H9 (cell line): ENCODE measurements at regions not wholly inside any gene's neighbourhood (a gene's known extent, or its start where the extent isn't known, plus 50 kb on each side); places are given as distances from the start of the nearest gene placed in this dataset.
A peak's percentile ranks its signal among the peaks of the same experiment; 100 is the strongest.

Experiments used
- DNase-seq: peaks from one replicate; pipeline ENCODE4 v3.0.0-alpha.2; 2017
- H2AFZ ChIP-seq: one replicate; pipeline ENCODE4 v1.6.1; 2013; ENCODE audit warnings: mild to moderate bottlenecking, low read length, control low read depth, moderate library complexity
- H2AK5ac ChIP-seq: 2 replicates; pipeline ENCODE4 v1.6.1; 2013; ENCODE audit warnings: low read length, control low read depth, mixed read lengths; ENCODE audit not compliant: insufficient read length
- H2BK120ac ChIP-seq: one replicate; pipeline ENCODE4 v1.6.1; 2013; ENCODE audit warnings: low read depth, mild to moderate bottlenecking, low read length, control low read depth, inconsistent platforms; ENCODE audit not compliant: poor library complexity, severe bottlenecking
- H2BK12ac ChIP-seq: 2 replicates; pipeline ENCODE4 v1.6.1; 2013; ENCODE audit warnings: low read length, control low read depth, mixed read lengths, low read depth; ENCODE audit not compliant: insufficient read length
- H2BK15ac ChIP-seq: 2 replicates; pipeline ENCODE4 v1.6.1; 2013; ENCODE audit warnings: low read depth, low read length, control low read depth
- H2BK20ac ChIP-seq: one replicate; pipeline ENCODE4 v1.6.1; 2013; ENCODE audit warnings: low read depth, mild to moderate bottlenecking, low read length, control low read depth, inconsistent platforms; ENCODE audit not compliant: poor library complexity, severe bottlenecking
- H2BK5ac ChIP-seq: 2 replicates; pipeline ENCODE4 v1.6.1; 2013; ENCODE audit warnings: low read length, control low read depth, mixed read lengths; ENCODE audit not compliant: insufficient read length
- H3K14ac ChIP-seq: 2 replicates; pipeline ENCODE4 v1.6.1; 2013; ENCODE audit warnings: low read length, control low read depth; ENCODE audit not compliant: insufficient read depth
- H3K18ac ChIP-seq: 2 replicates; pipeline ENCODE4 v1.6.1; 2013; ENCODE audit warnings: low read depth, mild to moderate bottlenecking, mixed read lengths, low read length, control low read depth; ENCODE audit not compliant: insufficient read length
- H3K23ac ChIP-seq: 2 replicates; pipeline ENCODE4 v1.6.1; 2013; ENCODE audit warnings: low read length, control low read depth, mixed read lengths, low read depth; ENCODE audit not compliant: insufficient read length
- H3K23me2 ChIP-seq: 2 replicates; pipeline ENCODE4 v1.6.1; 2013; ENCODE audit warnings: low read depth, mild to moderate bottlenecking, mixed read lengths, low read length, control low read depth; ENCODE audit not compliant: insufficient read length, poor library complexity, severe bottlenecking
- H3K27ac ChIP-seq: 2 replicates; pipeline ENCODE4 v1.5.1; 2013; ENCODE audit warnings: low read length, control low read depth, mixed read lengths, low read depth; ENCODE audit not compliant: insufficient read length
- H3K27me3 ChIP-seq: 2 replicates; pipeline ENCODE4 v1.6.1; 2013; ENCODE audit warnings: low read length, control low read depth, inconsistent platforms; ENCODE audit not compliant: insufficient read depth
- H3K4ac ChIP-seq: 2 replicates; pipeline ENCODE4 v1.6.1; 2013; ENCODE audit warnings: low read depth, mild to moderate bottlenecking, control low read depth, inconsistent platforms, low read length, moderate library complexity
- H3K4me1 ChIP-seq: 2 replicates; pipeline ENCODE4 v1.6.1; 2013; ENCODE audit warnings: low read length, control low read depth, inconsistent platforms; ENCODE audit not compliant: insufficient read depth
- H3K4me2 ChIP-seq: 2 replicates; pipeline ENCODE4 v1.6.1; 2013; ENCODE audit warnings: low read length, control low read depth, mixed read lengths; ENCODE audit not compliant: insufficient read length, insufficient read depth
- H3K56ac ChIP-seq: 2 replicates; pipeline ENCODE4 v1.6.1; 2013; ENCODE audit warnings: low read depth, mild to moderate bottlenecking, mixed read lengths, low read length, control low read depth; ENCODE audit not compliant: insufficient read length
- H3K79me1 ChIP-seq: 2 replicates; pipeline ENCODE4 v1.6.1; 2013; ENCODE audit warnings: low read depth, mild to moderate bottlenecking, moderate library complexity, low read length, control low read depth, inconsistent platforms; ENCODE audit not compliant: insufficient read depth, poor library complexity, severe bottlenecking
- H3K79me2 ChIP-seq: 2 replicates; pipeline ENCODE4 v1.6.1; 2013; ENCODE audit warnings: low read length, control low read depth, inconsistent platforms; ENCODE audit not compliant: insufficient read depth
- H3K9ac ChIP-seq: 2 replicates; pipeline ENCODE4 v1.6.1; 2013; ENCODE audit warnings: low read length, control low read depth, mixed read lengths; ENCODE audit not compliant: insufficient read length; ENCODE audit errors: extremely low read depth
- H3K9me3 ChIP-seq: one replicate; pipeline ENCODE4 v1.6.1; 2013; ENCODE audit warnings: low read depth, low read length, inconsistent platforms; ENCODE audit not compliant: control insufficient read depth
- H3T11ph ChIP-seq: one replicate; pipeline ENCODE4 v1.6.1; 2013; ENCODE audit warnings: mild to moderate bottlenecking, low read length, control low read depth, inconsistent platforms
- H4K20me1 ChIP-seq: one replicate; pipeline ENCODE4 v1.6.1; 2013; ENCODE audit not compliant: control insufficient read depth, insufficient read length, insufficient read depth
- H4K5ac ChIP-seq: 2 replicates; pipeline ENCODE4 v1.6.1; 2013; ENCODE audit warnings: low read depth, mild to moderate bottlenecking, mixed read lengths, low read length, control low read depth; ENCODE audit not compliant: insufficient read length
- H4K8ac ChIP-seq: replicated peaks from 2 replicates; pipeline ENCODE4 v1.6.1; 2013; ENCODE audit warnings: low read length, control low read depth, mixed read lengths, low read depth; ENCODE audit not compliant: insufficient read length
- H4K91ac ChIP-seq: 2 replicates; pipeline ENCODE4 v1.6.1; 2013; ENCODE audit warnings: low read depth, mild to moderate bottlenecking, moderate library complexity, mixed read lengths, low read length, control low read depth; ENCODE audit not compliant: insufficient read length
- H3K27ac Mint-ChIP-seq, 3 experiments: 2 replicates in 2 of 3; 3 replicates in 1 of 3; pipeline ENCODE4 v1.8.0; 2020 to 2021; ENCODE audit warnings: mixed read lengths in 3 of 3, mild to moderate bottlenecking in 1 of 3, moderate library complexity in 1 of 3
- H3K27me3 Mint-ChIP-seq: 2 replicates; pipeline ENCODE4 v1.8.0; 2021; ENCODE audit warnings: low read depth, mild to moderate bottlenecking, moderate library complexity, mixed read lengths
- H3K36me3 Mint-ChIP-seq, 3 experiments: 2 replicates in 2 of 3; 3 replicates in 1 of 3; pipeline ENCODE4 v1.8.0; 2020 to 2021; ENCODE audit warnings: low read depth in 3 of 3, mixed read lengths in 3 of 3; ENCODE audit not compliant: insufficient read depth in 1 of 3
- H3K4me1 Mint-ChIP-seq, 2 experiments: 2 replicates each; pipeline ENCODE4 v1.8.0; 2020; ENCODE audit warnings: mixed read lengths in 2 of 2
- H3K4me3 Mint-ChIP-seq, 2 experiments: 2 replicates in 1 of 2; 3 replicates in 1 of 2; pipeline ENCODE4 v1.8.0; 2020 to 2021; ENCODE audit warnings: mild to moderate bottlenecking in 2 of 2, mixed read lengths in 2 of 2, moderate library complexity in 1 of 2
- H3K9me3 Mint-ChIP-seq, 2 experiments: 2 replicates in 1 of 2; 3 replicates in 1 of 2; pipeline ENCODE4 v1.8.0; 2020; ENCODE audit warnings: mild to moderate bottlenecking in 2 of 2, mixed read lengths in 2 of 2, moderate library complexity in 1 of 2
- CTCF ChIP-seq: fragments of 200-600 bp; sonication (generic); conservative IDR thresholded peaks from 3 replicates; pipeline ENCODE4 v1.8.0; 2021; ENCODE audit warnings: antibody characterized with exemption, mild to moderate bottlenecking
- WGBS: extraction: QIAGEN DNeasy Blood & Tissue Kit; methylation state at CpG from one replicate; pipeline ENCODE4 v1.1.7; 2013; ENCODE audit warnings: missing lambda C conversion rate, low lambda C conversion rate, mixed read lengths; ENCODE audit not compliant: insufficient read length; ENCODE audit errors: extremely low coverage; 5-methylcytosine and 5-hydroxymethylcytosine counted together

GRCh38 chr16:65280845-65281512 lies 159.1 kb upstream of the CDH11 start:
- no peak for DNase-seq
- Histone ChIP-seq H3T11ph (no peak overlapping the region), H3K4me2 (no peak overlapping the region), H2BK12ac (no peak overlapping the region), H3K14ac (no peak overlapping the region), H3K27ac (no peak overlapping the region), H2BK20ac (no peak overlapping the region), H3K9me3 (no peaks in the 10 kb centered on the region), H3K4me1 (peaks cover 16% of the 10 kb centered on the region), H3K27me3 (no peaks in the 10 kb centered on the region), H2AFZ (no peak overlapping the region), H2AK5ac (no peak overlapping the region), H2BK120ac (no peak overlapping the region), H3K9ac (no peak overlapping the region), H3K23ac (no peak overlapping the region), H4K5ac (no peak overlapping the region), H3K4ac (no peak overlapping the region), H4K8ac (no peak overlapping the region), H3K56ac (no peak overlapping the region), H4K20me1 (no peaks in the 10 kb centered on the region), H3K23me2 (no peaks in the 10 kb centered on the region), H2BK5ac (no peak overlapping the region), H3K79me2 (no peaks in the 10 kb centered on the region), H2BK15ac (no peak overlapping the region), H4K91ac (no peak overlapping the region), H3K79me1 (no peaks in the 10 kb centered on the region), H3K18ac (no peak overlapping the region)
- Mint-ChIP-seq H3K27ac (peak overlapping the region in 2 of 3 experiments; percentile 59 to 80; a peak in 2 of 7 replicates), H3K4me3 (peak overlapping the region in 1 of 2 experiments; percentile 25; a peak in 2 of 5 replicates), H3K36me3 (no peaks in the 10 kb centered on the region), H3K27me3 (no peaks in the 10 kb centered on the region), H3K4me1 (peaks cover 54 to 61% of the 10 kb centered on the region in 2 experiments), H3K9me3 (no peaks in the 10 kb centered on the region)
- TF ChIP-seq CTCF, result no peak
- no CpG with 5 or more reads among the region's 8 CpGs for WGBS
